ENCODE measurements at regions not wholly inside any gene's neighbourhood (a gene's known extent, or its start where the extent isn't known, plus 50 kb on each side); places are given as distances from the start of the nearest gene placed in this dataset.

GRCh38 chr2:241951920-241952319 is 82.4 kb downstream of the RTP5 start:
- H3K27ac Mint-ChIP-seq: no peak overlapping the region
- H3K4me1 Mint-ChIP-seq: no peaks in the 10 kb centered on the region
- TF ChIP-seq CTCF (IDR thresholded peaks at IDR 0.05; ENCODE audit: unreplicated experiment in 3 of 3): no peak

GRCh38 chr2:241952816-241953215 is 83.3 kb downstream of the RTP5 start:
- H3K4me1 Mint-ChIP-seq: no peaks in the 10 kb centered on the region

More at GRCh38 chr2:241951920-241952319, 82.4 kb downstream of the RTP5 start:
- peaks cover 9% of the 10 kb centered on the region for H3K27me3 Mint-ChIP-seq (ENCODE audit: low read depth)
- no peaks in the 10 kb centered on the region for H3K36me3 Mint-ChIP-seq (ENCODE audit: low read depth)
- no peaks in the 10 kb centered on the region for H3K9me3 Mint-ChIP-seq
- H3K4me3 Mint-ChIP-seq: no peak overlapping the region

GRCh38 chr2:241953324-241953928 is 83.9 kb downstream of the RTP5 start:
- no peaks in the 10 kb centered on the region for H3K9me3 Mint-ChIP-seq
- no peaks in the 10 kb centered on the region for H3K36me3 Mint-ChIP-seq (ENCODE audit: low read depth)
- no peak overlapping the region for H3K4me3 Mint-ChIP-seq
- no peak for TF ChIP-seq CTCF (IDR thresholded peaks at IDR 0.05; ENCODE audit: unreplicated experiment in 3 of 3)
- H3K27ac Mint-ChIP-seq: no peak overlapping the region
- peaks cover 7% of the 10 kb centered on the region for H3K27me3 Mint-ChIP-seq (ENCODE audit: low read depth)
- no peaks in the 10 kb centered on the region for H3K4me1 Mint-ChIP-seq

More at GRCh38 chr2:241952816-241953215, 83.3 kb downstream of the RTP5 start:
- TF ChIP-seq CTCF (IDR thresholded peaks at IDR 0.05; ENCODE audit: unreplicated experiment in 3 of 3): no peak
- no peak overlapping the region for H3K27ac Mint-ChIP-seq
- H3K36me3 Mint-ChIP-seq (ENCODE audit: low read depth): no peaks in the 10 kb centered on the region
- no peaks in the 10 kb centered on the region for H3K9me3 Mint-ChIP-seq
- H3K27me3 Mint-ChIP-seq (ENCODE audit: low read depth): peaks cover 7% of the 10 kb centered on the region
- no peak overlapping the region for H3K4me3 Mint-ChIP-seq

- peaks cover 4% of the 10 kb centered on the region for H3K27me3 Mint-ChIP-seq (ENCODE audit: low read depth)
- H3K4me1 Mint-ChIP-seq: peaks cover 16% of the 10 kb centered on the region
- no peaks in the 10 kb centered on the region for H3K9me3 Mint-ChIP-seq
- TF ChIP-seq CTCF (IDR thresholded peaks at IDR 0.05; ENCODE audit: unreplicated experiment in 3 of 3): no peak
- no peak overlapping the region for H3K4me3 Mint-ChIP-seq
- no peak overlapping the region for H3K27ac Mint-ChIP-seq
- no peaks in the 10 kb centered on the region for H3K36me3 Mint-ChIP-seq (ENCODE audit: low read depth)
Observed at GRCh38 chr2:241956521-241957110, 87.1 kb downstream of the RTP5 start.

- H3K36me3 Mint-ChIP-seq (ENCODE audit: low read depth): no peaks in the 10 kb centered on the region
- peaks cover 16% of the 10 kb centered on the region for H3K4me1 Mint-ChIP-seq
- no peak overlapping the region for H3K4me3 Mint-ChIP-seq
- H3K9me3 Mint-ChIP-seq: no peaks in the 10 kb centered on the region
- TF ChIP-seq CTCF (IDR thresholded peaks at IDR 0.05; ENCODE audit: unreplicated experiment in 3 of 3): no peak
- H3K27ac Mint-ChIP-seq: no peak overlapping the region
- H3K27me3 Mint-ChIP-seq (ENCODE audit: low read depth): peaks cover 4% of the 10 kb centered on the region
Observed at GRCh38 chr2:241957276-241957675, 87.7 kb downstream of the RTP5 start.
